ENCODE measurements at regions not wholly inside any gene's neighbourhood (a gene's known extent, or its start where the extent isn't known, plus 50 kb on each side); places are given as distances from the start of the nearest gene placed in this dataset.

DNA sequence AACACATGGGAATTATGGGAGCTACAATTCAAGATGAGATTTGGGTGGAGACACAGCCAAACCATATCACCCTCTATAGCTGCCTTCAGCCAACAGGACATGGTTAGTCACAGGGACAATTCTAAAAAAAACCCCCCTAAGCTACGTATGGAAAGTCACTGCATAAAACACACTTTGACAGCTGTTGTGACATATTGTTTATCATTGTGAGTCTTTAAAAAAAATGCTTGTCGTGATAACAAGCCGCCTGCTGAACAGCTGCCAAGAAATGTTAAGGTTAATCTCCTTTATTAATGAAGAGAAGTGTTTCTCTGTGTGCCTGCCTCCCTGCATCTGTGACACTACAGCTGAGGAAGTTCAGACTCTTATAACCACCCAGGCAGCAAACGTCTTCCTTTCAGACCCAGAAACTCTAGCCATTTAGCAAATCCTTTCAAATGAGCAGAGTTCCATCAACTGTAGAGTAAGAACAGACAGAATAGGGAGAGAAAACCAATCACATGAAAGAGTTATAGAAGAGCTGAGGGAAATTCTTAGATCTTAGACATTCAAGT, 1459.6 kb upstream of the TMEM132C start:
- DNase-seq: no peak
- no peak for ATAC-seq
- no peaks in the 10 kb centered on the region for H3K36me3 ChIP-seq
- intact Hi-C loops (cut with DNase I): no loop called here
- no peak for TF ChIP-seq POLR2A (IDR thresholded peaks at IDR 0.05)
- TF ChIP-seq, protein P1, sequence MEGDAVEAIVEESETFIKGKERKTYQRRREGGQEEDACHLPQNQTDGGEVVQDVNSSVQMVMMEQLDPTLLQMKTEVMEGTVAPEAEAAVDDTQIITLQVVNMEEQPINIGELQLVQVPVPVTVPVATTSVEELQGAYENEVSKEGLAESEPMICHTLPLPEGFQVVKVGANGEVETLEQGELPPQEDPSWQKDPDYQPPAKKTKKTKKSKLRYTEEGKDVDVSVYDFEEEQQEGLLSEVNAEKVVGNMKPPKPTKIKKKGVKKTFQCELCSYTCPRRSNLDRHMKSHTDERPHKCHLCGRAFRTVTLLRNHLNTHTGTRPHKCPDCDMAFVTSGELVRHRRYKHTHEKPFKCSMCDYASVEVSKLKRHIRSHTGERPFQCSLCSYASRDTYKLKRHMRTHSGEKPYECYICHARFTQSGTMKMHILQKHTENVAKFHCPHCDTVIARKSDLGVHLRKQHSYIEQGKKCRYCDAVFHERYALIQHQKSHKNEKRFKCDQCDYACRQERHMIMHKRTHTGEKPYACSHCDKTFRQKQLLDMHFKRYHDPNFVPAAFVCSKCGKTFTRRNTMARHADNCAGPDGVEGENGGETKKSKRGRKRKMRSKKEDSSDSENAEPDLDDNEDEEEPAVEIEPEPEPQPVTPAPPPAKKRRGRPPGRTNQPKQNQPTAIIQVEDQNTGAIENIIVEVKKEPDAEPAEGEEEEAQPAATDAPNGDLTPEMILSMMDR (IDR thresholded peaks at IDR 0.05): no peak
- H3K4me1 ChIP-seq: no peaks in the 10 kb centered on the region
- no peak overlapping the region for H3K4me3 ChIP-seq
- H3K9me3 ChIP-seq: no peaks in the 10 kb centered on the region
- no peak overlapping the region for H3K27ac ChIP-seq
- WGBS, 4 donors: 17 to 28% (median 22%) methylated on average over 4 of the region's 4 CpGs
- peaks cover 0 to 4% (median 0%) of the 10 kb centered on the region in 9 donors for H3K27me3 ChIP-seq

DNA sequence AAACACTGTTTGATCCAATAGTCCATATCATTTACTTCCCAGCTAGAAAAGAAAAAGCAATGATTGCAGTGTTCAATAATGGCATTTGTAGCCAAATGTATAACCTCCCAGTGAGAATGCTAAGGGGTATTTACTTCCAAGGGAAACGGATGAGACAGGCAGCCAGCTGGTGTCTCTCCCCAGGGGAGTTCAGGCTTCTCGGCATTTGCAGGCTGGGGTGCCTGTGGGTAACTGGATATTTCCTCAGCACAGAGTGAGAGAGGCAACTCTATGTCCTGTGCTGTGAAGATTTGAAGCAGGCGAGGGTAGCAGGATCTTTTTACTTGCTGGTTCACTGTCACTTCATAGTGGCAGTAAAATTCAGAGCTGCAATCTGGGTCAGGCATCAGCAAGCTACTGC, 1455.6 kb upstream of the TMEM132C start:
- intact Hi-C loops (cut with DNase I): no loop called here
- no peaks in the 10 kb centered on the region for H3K9me3 ChIP-seq
- TF ChIP-seq, protein P1 (IDR thresholded peaks at IDR 0.05): no peak
- TF ChIP-seq POLR2A (IDR thresholded peaks at IDR 0.05): no peak
- H3K27ac ChIP-seq: no peak overlapping the region
- no peaks in the 10 kb centered on the region for H3K36me3 ChIP-seq
- H3K4me1 ChIP-seq: no peaks in the 10 kb centered on the region
- 14 to 24% (median 21%) methylated on average over 3 of the region's 3 CpGs for WGBS, 4 donors
- peaks cover 0 to 4% (median 0%) of the 10 kb centered on the region in 9 donors for H3K27me3 ChIP-seq
- DNase-seq (no peak), ATAC-seq (no peak)
- H3K4me3 ChIP-seq: no peak overlapping the region

DNA sequence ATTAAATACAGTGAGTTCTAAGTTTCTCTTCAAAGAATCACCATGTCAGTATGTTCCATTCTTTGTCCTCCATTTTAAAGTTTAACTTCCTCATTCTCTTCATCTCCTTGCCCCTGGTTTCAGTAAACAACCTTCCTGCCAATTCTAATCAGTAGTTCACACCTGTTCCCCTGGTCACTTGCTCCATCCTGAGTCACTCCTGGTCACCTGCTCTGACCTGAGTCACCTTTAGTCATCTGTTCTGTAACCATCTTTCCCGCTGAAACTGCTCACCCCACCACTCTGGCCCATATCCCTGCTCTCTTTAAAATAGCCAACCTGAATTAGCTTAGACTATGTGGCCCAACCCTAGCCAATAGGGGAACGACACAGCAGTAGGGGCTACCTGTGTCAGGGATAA, 1447.4 kb upstream of the TMEM132C start:
- Histone ChIP-seq H3K27me3 (no peaks in the 10 kb centered on the region), H3K36me3 (no peaks in the 10 kb centered on the region), H3K9me3 (peaks cover 0 to 16% (median 4%) of the 10 kb centered on the region in 12 donors), H3K4me3 (no peak overlapping the region), H3K4me1 (no peaks in the 10 kb centered on the region), H3K27ac (no peak overlapping the region)
- TF ChIP-seq, protein P1 (IDR thresholded peaks at IDR 0.05): no peak
- no peak for TF ChIP-seq POLR2A (IDR thresholded peaks at IDR 0.05)
- ATAC-seq: no peak
- no peak for DNase-seq
- intact Hi-C loops (cut with DNase I): no loop called here
- WGBS, 4 donors: 58 to 68% (median 63%) methylated on average over 2 of the region's 2 CpGs

DNA sequence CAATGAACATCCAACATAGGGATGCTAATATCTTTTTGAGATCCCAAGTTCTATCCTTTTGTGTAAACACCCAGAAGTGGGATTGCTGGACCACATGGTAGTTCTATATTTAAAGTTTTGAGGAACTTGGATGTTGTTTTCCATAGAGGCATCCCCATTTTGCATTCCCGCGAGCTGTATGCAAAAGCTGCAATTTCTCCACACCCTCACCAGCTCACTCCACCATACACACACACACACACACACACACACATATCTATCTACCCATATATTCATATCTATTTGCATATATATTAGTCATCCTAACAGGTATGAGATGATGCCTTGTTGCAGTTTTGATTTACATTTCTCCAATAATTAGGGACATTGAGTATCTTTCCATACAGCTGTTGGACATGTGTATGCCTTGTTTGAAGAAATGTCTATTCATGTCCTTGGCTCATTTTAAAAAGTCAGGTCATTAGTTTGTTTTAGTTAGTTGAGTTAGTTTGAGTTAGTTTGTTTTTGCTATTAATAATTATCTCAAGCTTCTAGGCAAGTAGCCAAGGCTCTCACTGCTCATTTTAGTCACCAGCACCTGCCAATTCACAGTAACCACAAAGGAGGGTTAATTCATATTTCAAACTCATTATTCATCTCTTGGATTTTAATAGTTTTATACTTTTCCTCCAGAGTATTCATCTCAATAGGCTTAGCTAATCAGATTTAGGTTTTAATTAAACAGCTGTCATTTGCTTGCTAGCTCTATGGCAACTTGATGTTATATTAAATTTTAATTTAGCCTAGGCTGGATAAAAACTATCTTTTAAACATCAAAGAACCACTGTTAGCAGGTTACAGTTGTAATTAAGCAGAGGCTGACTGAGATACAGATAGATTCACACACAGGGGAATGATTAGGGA, 1435.9 kb upstream of the TMEM132C start:
- H3K36me3 ChIP-seq: no peaks in the 10 kb centered on the region
- H3K27me3 ChIP-seq: peaks cover 0 to 18% (median 0%) of the 10 kb centered on the region in 9 donors
- DNase-seq: no peak
- no peak overlapping the region for H3K4me3 ChIP-seq
- no peak overlapping the region for H3K27ac ChIP-seq
- H3K9me3 ChIP-seq: peaks cover 0 to 28% (median 9%) of the 10 kb centered on the region in 12 donors
- no peak for ATAC-seq
- TF ChIP-seq POLR2A (IDR thresholded peaks at IDR 0.05): no peak
- TF ChIP-seq, protein P1 (IDR thresholded peaks at IDR 0.05): no peak
- intact Hi-C loops (cut with DNase I): no loop called here
- H3K4me1 ChIP-seq: no peaks in the 10 kb centered on the region
- 84 to 98% (median 95%) methylated on average over 2 of the region's 2 CpGs for WGBS, 4 donors

Measured in heart left ventricle (tissue), 16 donors.